ENCODE measurements at regions not wholly inside any gene's neighbourhood (a gene's known extent, or its start where the extent isn't known, plus 50 kb on each side); places are given as distances from the start of the nearest gene placed in this dataset.
"Not testable (repeated sequence)": the region's sequence is repeated elsewhere in the genome, so short reads cannot be mapped to it uniquely, and the experiment has no call there.

DNA sequence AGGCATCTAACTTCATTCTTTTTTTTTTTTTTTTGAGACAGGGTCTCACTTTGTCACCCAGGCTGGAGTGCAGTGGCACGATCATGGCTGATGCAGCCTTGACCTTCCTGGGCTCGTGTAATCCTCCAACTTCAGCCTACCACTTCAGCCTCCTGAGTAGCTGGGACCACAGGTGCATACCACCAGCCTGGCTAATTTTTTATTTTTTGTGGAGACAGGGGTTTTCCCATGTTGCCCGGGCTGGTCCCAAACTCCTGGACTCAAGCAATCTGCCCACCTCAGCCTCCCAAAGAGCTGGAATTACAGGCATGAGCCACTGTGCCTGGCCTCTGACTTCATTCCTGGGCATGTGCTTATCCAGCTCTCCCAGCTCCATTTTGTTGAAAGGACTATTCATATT, 311.9 kb downstream of the RPS24 start:
- H3K27me3 ChIP-seq (replicated peaks in 1 of 4; ENCODE audit: control extremely low read depth in 1 of 4, control insufficient read depth in 3 of 4, insufficient read depth in 4 of 4, low read length in 3 of 4); intact Hi-C loops (cut with micrococcal nuclease); H3K4me3 ChIP-seq (ENCODE audit: control extremely low read depth in 1 of 5, extremely low read depth in 1 of 5, insufficient read depth in 1 of 5, low read depth in 2 of 5, low read length in 4 of 5); H3K4me1 Mint-ChIP-seq; H2AFZ ChIP-seq (ENCODE audit: insufficient read depth, low read depth, low read length, poor library complexity, severe bottlenecking); H3K79me2 ChIP-seq (ENCODE audit: control insufficient read depth, insufficient read depth, low read length); H3K4me2 ChIP-seq (replicated peaks; ENCODE audit: low read depth, low read length, poor library complexity, severe bottlenecking); H3K9me3 ChIP-seq (ENCODE audit: control extremely low read depth in 1 of 3, control insufficient read depth in 2 of 3, insufficient read depth in 1 of 3, low read length in 2 of 3); ATAC-seq (ENCODE audit: low read depth); H3K27ac Mint-ChIP-seq; H3K27ac ChIP-seq (ENCODE audit: low read length in 2 of 2); H3K4me1 ChIP-seq (ENCODE audit: control insufficient read depth in 2 of 2, insufficient read depth in 2 of 2, low read length in 2 of 2); H3K4me3 Mint-ChIP-seq; CTCF ChIA-PET; H4K20me1 ChIP-seq (ENCODE audit: control insufficient read depth, insufficient read depth, low read length, poor library complexity, severe bottlenecking); H3K9me3 Mint-ChIP-seq (ENCODE audit: insufficient read depth); DNase-seq; POLR2A ChIA-PET; H3K36me3 ChIP-seq (replicated peaks in 1 of 2; ENCODE audit: control extremely low read depth in 1 of 2, control insufficient read depth in 1 of 2, extremely low read depth in 1 of 2, insufficient read depth in 2 of 2, low read length in 1 of 2); H3K9ac ChIP-seq (ENCODE audit: low read length): not testable (repeated sequence)
- no CpG with 5 or more reads among the region's 3 CpGs for WGBS (ENCODE audit: insufficient coverage)
- H3K27me3 Mint-ChIP-seq = peaks cover 15% of the 10 kb centered on the region

DNA sequence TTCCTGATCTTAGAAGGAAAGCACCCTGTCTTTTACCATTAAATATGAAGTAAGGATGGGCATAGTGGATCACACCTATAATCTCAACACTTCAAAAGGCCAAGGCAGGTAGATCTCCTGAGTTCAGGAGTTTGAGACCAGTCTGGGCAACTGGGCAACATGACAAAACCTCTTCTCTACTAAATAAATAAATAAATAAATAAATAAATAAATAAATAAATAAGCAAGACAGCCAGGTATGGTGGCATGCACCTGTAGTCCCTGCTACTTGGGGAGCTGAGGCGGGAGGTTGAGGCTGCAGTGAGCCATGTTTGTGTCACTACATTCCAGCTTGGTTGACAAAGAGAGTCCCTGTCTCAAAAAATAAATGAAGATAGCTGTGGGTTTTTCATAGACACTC, 313.1 kb downstream of the RPS24 start:
- no peaks in the 10 kb centered on the region for H3K9me3 ChIP-seq (ENCODE audit: control extremely low read depth in 1 of 3, control insufficient read depth in 2 of 3, insufficient read depth in 1 of 3, low read length in 2 of 3)
- peaks cover 0 to 6% (median 2%) of the 10 kb centered on the region in 4 experiments for H3K27me3 ChIP-seq (replicated peaks in 1 of 4; ENCODE audit: control extremely low read depth in 1 of 4, control insufficient read depth in 3 of 4, insufficient read depth in 4 of 4, low read length in 3 of 4)
- no peaks in the 10 kb centered on the region for H3K36me3 ChIP-seq (replicated peaks in 1 of 2; ENCODE audit: control extremely low read depth in 1 of 2, control insufficient read depth in 1 of 2, extremely low read depth in 1 of 2, insufficient read depth in 2 of 2, low read length in 1 of 2)
- H2AFZ ChIP-seq (ENCODE audit: insufficient read depth, low read depth, low read length, poor library complexity, severe bottlenecking) = no peak overlapping the region
- H3K79me2 ChIP-seq (ENCODE audit: control insufficient read depth, insufficient read depth, low read length) = no peaks in the 10 kb centered on the region
- H3K27ac ChIP-seq (ENCODE audit: low read length in 2 of 2) = no peak overlapping the region
- Mint-ChIP-seq H3K9me3 (ENCODE audit: insufficient read depth) (no peaks in the 10 kb centered on the region), H3K27me3 (peaks cover 22% of the 10 kb centered on the region), H3K27ac (no peak overlapping the region), H3K4me3 (no peak overlapping the region), H3K4me1 (no peaks in the 10 kb centered on the region)
- ChIA-PET POLR2A (no interaction called here), CTCF (no interaction called here)
- no peaks in the 10 kb centered on the region for H4K20me1 ChIP-seq (ENCODE audit: control insufficient read depth, insufficient read depth, low read length, poor library complexity, severe bottlenecking)
- no peaks in the 10 kb centered on the region for H3K4me1 ChIP-seq (ENCODE audit: control insufficient read depth in 2 of 2, insufficient read depth in 2 of 2, low read length in 2 of 2)
- no peak overlapping the region for H3K4me3 ChIP-seq (ENCODE audit: control extremely low read depth in 1 of 5, extremely low read depth in 1 of 5, insufficient read depth in 1 of 5, low read depth in 2 of 5, low read length in 4 of 5)
- no peak overlapping the region for H3K4me2 ChIP-seq (replicated peaks; ENCODE audit: low read depth, low read length, poor library complexity, severe bottlenecking)
- WGBS (ENCODE audit: insufficient coverage) = 100% methylated on average over 1 of the region's 1 CpG
- DNase-seq = no peak
- intact Hi-C loops (cut with micrococcal nuclease) = no loop called here
- ATAC-seq (ENCODE audit: low read depth) = no peak
- H3K9ac ChIP-seq (ENCODE audit: low read length) = no peak overlapping the region
- TF ChIP-seq EZH2 (IDR thresholded peaks at IDR 0.05; ENCODE audit: borderline replicate concordance, insufficient read depth, low read depth, low read length, poor library complexity, severe bottlenecking) = no peak
- TF ChIP-seq, protein P1, sequence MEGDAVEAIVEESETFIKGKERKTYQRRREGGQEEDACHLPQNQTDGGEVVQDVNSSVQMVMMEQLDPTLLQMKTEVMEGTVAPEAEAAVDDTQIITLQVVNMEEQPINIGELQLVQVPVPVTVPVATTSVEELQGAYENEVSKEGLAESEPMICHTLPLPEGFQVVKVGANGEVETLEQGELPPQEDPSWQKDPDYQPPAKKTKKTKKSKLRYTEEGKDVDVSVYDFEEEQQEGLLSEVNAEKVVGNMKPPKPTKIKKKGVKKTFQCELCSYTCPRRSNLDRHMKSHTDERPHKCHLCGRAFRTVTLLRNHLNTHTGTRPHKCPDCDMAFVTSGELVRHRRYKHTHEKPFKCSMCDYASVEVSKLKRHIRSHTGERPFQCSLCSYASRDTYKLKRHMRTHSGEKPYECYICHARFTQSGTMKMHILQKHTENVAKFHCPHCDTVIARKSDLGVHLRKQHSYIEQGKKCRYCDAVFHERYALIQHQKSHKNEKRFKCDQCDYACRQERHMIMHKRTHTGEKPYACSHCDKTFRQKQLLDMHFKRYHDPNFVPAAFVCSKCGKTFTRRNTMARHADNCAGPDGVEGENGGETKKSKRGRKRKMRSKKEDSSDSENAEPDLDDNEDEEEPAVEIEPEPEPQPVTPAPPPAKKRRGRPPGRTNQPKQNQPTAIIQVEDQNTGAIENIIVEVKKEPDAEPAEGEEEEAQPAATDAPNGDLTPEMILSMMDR (IDR thresholded peaks at IDR 0.05) = no peak
